ENCODE measurements at regions not wholly inside any gene's neighbourhood (a gene's known extent, or its start where the extent isn't known, plus 50 kb on each side); places are given as distances from the start of the nearest gene placed in this dataset.

- TF ChIP-seq, protein P1, sequence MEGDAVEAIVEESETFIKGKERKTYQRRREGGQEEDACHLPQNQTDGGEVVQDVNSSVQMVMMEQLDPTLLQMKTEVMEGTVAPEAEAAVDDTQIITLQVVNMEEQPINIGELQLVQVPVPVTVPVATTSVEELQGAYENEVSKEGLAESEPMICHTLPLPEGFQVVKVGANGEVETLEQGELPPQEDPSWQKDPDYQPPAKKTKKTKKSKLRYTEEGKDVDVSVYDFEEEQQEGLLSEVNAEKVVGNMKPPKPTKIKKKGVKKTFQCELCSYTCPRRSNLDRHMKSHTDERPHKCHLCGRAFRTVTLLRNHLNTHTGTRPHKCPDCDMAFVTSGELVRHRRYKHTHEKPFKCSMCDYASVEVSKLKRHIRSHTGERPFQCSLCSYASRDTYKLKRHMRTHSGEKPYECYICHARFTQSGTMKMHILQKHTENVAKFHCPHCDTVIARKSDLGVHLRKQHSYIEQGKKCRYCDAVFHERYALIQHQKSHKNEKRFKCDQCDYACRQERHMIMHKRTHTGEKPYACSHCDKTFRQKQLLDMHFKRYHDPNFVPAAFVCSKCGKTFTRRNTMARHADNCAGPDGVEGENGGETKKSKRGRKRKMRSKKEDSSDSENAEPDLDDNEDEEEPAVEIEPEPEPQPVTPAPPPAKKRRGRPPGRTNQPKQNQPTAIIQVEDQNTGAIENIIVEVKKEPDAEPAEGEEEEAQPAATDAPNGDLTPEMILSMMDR (IDR thresholded peaks at IDR 0.05), result no peak
- no peak for TF ChIP-seq EZH2phosphoT487 (IDR thresholded peaks at IDR 0.05)
Observed at GRCh38 chr10:89114846-89115625, 92.1 kb downstream of the CH25H start.
